Spleen (tissue), 3 donors: ENCODE measurements at regions not wholly inside any gene's neighbourhood (a gene's known extent, or its start where the extent isn't known, plus 50 kb on each side); places are given as distances from the start of the nearest gene placed in this dataset.

Experiments
- POLR2A ChIP-seq, 3 donors: fragments of 450-650 bp; IDR thresholded peaks; one replicate each; pipeline ENCODE4 v1.5.1; 2017; ENCODE audit warnings: antibody characterized with exemption in 3 of 3, mild to moderate bottlenecking in 1 of 3
- POLR2AphosphoS5 ChIP-seq, 3 donors: sonication (generic); formaldehyde crosslinking; IDR thresholded peaks; one replicate each; pipeline ENCODE4 v1.5.1; 2017; ENCODE audit warnings: antibody characterized with exemption in 3 of 3

- no peak for TF ChIP-seq POLR2AphosphoS5 (IDR thresholded peaks at IDR 0.05)
- no peak for TF ChIP-seq POLR2A (IDR thresholded peaks at IDR 0.05)
Observed at GRCh38 chr1:216923601-216924000, 200.4 kb upstream of the ESRRG start.
